NCI-H1417 (cell line): ENCODE measurements at regions not wholly inside any gene's neighbourhood (a gene's known extent, or its start where the extent isn't known, plus 50 kb on each side); places are given as distances from the start of the nearest gene placed in this dataset.
A peak's percentile ranks its signal among the peaks of the same experiment; 100 is the strongest.
"Not testable (repeated sequence)": the region's sequence is repeated elsewhere in the genome, so short reads cannot be mapped to it uniquely, and the experiment has no call there.

Source experiments
- DNase-seq, 3 experiments: peaks; one replicate each; lab custom pipeline; 2025; lab: John Stamatoyannopoulos, UW

GRCh38 chr2:64795024-64795592 is 141.4 kb upstream of the SERTAD2 start:
- DNase-seq = no peak

GRCh38 chr2:64796926-64797325 is 143.2 kb upstream of the SERTAD2 start:
- DNase-seq = no peak

GRCh38 chr2:64797881-64798575 is 144.3 kb upstream of the SERTAD2 start:
- peak in 2 of 3 experiments; percentile 20 to 79 for DNase-seq

GRCh38 chr2:64799592-64800252 is 146.0 kb upstream of the SERTAD2 start:
- DNase-seq = no peak

- no peak for DNase-seq
Measured at GRCh38 chr2:64803776-64804175, 150.1 kb upstream of the SERTAD2 start.

GRCh38 chr2:64804651-64805050 is 150.9 kb upstream of the SERTAD2 start:
- DNase-seq = no peak

GRCh38 chr2:64807417-64807816 is 153.7 kb upstream of the SERTAD2 start:
- DNase-seq = no peak

- DNase-seq = no peak
Measured at GRCh38 chr2:64808092-64808491, 154.4 kb upstream of the SERTAD2 start.

GRCh38 chr2:64808754-64809153 is 155.0 kb upstream of the SERTAD2 start:
- DNase-seq = no peak

GRCh38 chr2:64809216-64809615 is 155.5 kb upstream of the SERTAD2 start:
- peak in 2 of 3 experiments; percentile 4 to 26 for DNase-seq

- DNase-seq = no peak
Measured at GRCh38 chr2:64812285-64812684, 158.6 kb upstream of the SERTAD2 start.

GRCh38 chr2:64814007-64814406 is 160.3 kb upstream of the SERTAD2 start:
- DNase-seq = no peak

- DNase-seq = not testable (repeated sequence)
Measured at GRCh38 chr2:64816526-64816925, 162.8 kb upstream of the SERTAD2 start.

GRCh38 chr2:64817453-64817852 is 163.7 kb upstream of the SERTAD2 start:
- DNase-seq = no peak

GRCh38 chr2:64818664-64819060 is 164.9 kb upstream of the SERTAD2 start:
- DNase-seq = no peak

GRCh38 chr2:64819361-64819760 is 165.6 kb upstream of the SERTAD2 start:
- DNase-seq = no peak

GRCh38 chr2:64819774-64820688 is 166.3 kb upstream of the SERTAD2 start:
- DNase-seq = no peak

- DNase-seq = no peak
Measured at GRCh38 chr2:64820901-64821300, 167.2 kb upstream of the SERTAD2 start.

GRCh38 chr2:64823794-64824193 is 165.4 kb upstream of the SLC1A4 start:
- DNase-seq = no peak

GRCh38 chr2:64825831-64826491 is 163.2 kb upstream of the SLC1A4 start:
- no peak for DNase-seq

- DNase-seq = no peak
Measured at GRCh38 chr2:64826703-64827102, 162.5 kb upstream of the SLC1A4 start.

- no peak for DNase-seq
Measured at GRCh38 chr2:64828261-64828660, 160.9 kb upstream of the SLC1A4 start.
